ENCODE measurements at regions not wholly inside any gene's neighbourhood (a gene's known extent, or its start where the extent isn't known, plus 50 kb on each side); places are given as distances from the start of the nearest gene placed in this dataset.
A peak's percentile ranks its signal among the peaks of the same experiment; 100 is the strongest.
"Not testable (repeated sequence)": the region's sequence is repeated elsewhere in the genome, so short reads cannot be mapped to it uniquely, and the experiment has no call there.

DNA sequence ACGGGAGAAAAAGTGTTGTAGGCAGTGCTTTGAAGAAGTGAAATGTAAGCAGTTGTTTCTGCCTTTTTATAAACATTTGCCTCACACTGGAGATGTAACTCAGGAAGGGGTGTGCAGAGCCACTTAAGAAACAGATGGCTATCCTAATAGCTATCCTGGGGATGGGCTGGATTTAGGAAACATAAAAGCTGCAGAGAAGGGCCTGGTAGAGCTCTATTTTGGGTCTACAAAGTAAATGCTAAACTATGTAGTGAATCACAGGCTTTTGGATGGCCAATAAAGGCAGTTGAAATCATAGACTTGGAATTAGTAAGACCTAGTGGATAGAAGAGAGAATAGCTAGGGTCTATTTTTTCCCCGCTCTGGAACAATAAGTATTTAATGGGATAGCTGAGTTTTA lies 79.9 kb upstream of the AGR3 start:
- DNase-seq (ENCODE audit: low read depth in 1 of 2, low spot score in 1 of 2): no peak
- POLR2A ChIA-PET: no interaction called here
- Histone ChIP-seq H3K4me1 (no peaks in the 10 kb centered on the region), H3K4me3 (no peak overlapping the region), H3K27ac (no peak overlapping the region), H3K9me3 (no peaks in the 10 kb centered on the region), H3K4me2 (no peak overlapping the region)
- 89% methylated on average over 2 of the region's 2 CpGs for WGBS (ENCODE audit: missing lambda C conversion rate)
- TF ChIP-seq EP300 (IDR thresholded peaks at IDR 0.05) (no peak), FOXS1 (CRISPR knock-in tag; IDR thresholded peaks at IDR 0.05) (no peak), EHMT2 (IDR thresholded peaks at IDR 0.05; ENCODE audit: low read depth) (no peak), SREBF2 (IDR thresholded peaks at IDR 0.05) (no peak), SMC3 (IDR thresholded peaks at IDR 0.05) (no peak), PBX3 (IDR thresholded peaks at IDR 0.05) (no peak), RFX5 (IDR thresholded peaks at IDR 0.05) (no peak), KDM1A (IDR thresholded peaks at IDR 0.05; ENCODE audit: low read depth) (no peak), MAZ (IDR thresholded peaks at IDR 0.05; ENCODE audit: borderline replicate concordance, low read depth, low read length) (no peak), NPAS2 (CRISPR knock-in tag; IDR thresholded peaks at IDR 0.05; ENCODE audit: borderline replicate concordance) (no peak)
- no peak for FAIRE-seq
- CTCF ChIA-PET: interaction anchor here (1.6 kb wide), 1 partner anchor 21 kb away, joined by 4 read pairs; no protein-coding TSS in a partner anchor
- ATAC-seq: no peak

GRCh38 chr7:16963044-16963443 lies 81.3 kb upstream of the AGR3 start:
- TF ChIP-seq JUNB (IDR thresholded peaks at IDR 0.05) (no peak), MAZ (IDR thresholded peaks at IDR 0.05; ENCODE audit: borderline replicate concordance, low read depth, low read length) (no peak)
- H3K4me2 ChIP-seq: no peak overlapping the region
- no peak overlapping the region for H3K27ac ChIP-seq
- ATAC-seq: no peak
- no peaks in the 10 kb centered on the region for H3K9me3 ChIP-seq
- WGBS (ENCODE audit: missing lambda C conversion rate): 80% methylated on average over 5 of the region's 5 CpGs
- no peaks in the 10 kb centered on the region for H3K4me1 ChIP-seq
- ChIA-PET POLR2A (no interaction called here), CTCF (interaction anchor here (1.6 kb wide), 1 partner anchor 20 kb away, joined by 4 read pairs; no protein-coding TSS in a partner anchor)
- DNase-seq (ENCODE audit: low read depth in 1 of 2, low spot score in 1 of 2): no peak
- no peak overlapping the region for H3K4me3 ChIP-seq
- no peak for FAIRE-seq

DNA sequence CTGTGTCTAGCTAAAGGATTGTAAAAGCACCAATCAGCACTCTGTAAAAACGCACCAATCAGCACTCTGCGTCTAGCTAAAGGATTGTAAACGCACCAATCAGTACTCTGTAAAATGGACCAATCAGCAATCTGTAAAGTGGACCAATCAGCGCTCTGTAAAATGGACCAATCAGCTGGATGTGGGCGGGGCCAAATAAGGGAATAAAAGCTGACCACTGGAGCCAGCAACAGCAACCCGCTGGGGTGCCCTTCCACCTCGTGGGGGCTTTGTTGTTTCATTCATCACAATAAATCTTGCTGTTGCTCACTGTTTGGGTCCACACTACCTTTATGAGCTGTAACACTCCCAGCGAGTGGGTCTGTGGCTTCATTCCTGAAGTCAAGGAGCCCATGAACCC lies 83.9 kb upstream of the AGR3 start:
- DNase-seq (ENCODE audit: low read depth in 1 of 2, low spot score in 1 of 2); H3K9me3 ChIP-seq; H3K4me1 ChIP-seq; FAIRE-seq; H3K27ac ChIP-seq; POLR2A ChIA-PET; H3K4me3 ChIP-seq; H3K4me2 ChIP-seq; ATAC-seq: not testable (repeated sequence)
- WGBS (ENCODE audit: missing lambda C conversion rate): 76% methylated on average over 8 of the region's 8 CpGs
- peak; percentile 52 for TF ChIP-seq MAFK (IDR thresholded peaks at IDR 0.05; ENCODE audit: partially characterized antibody)
- CTCF ChIA-PET: interaction anchor here (0.7 to 1.3 kb wide), 3 partner anchors 17 to 681 kb away, joined by 3 to 5 read pairs (median 4); no protein-coding TSS in a partner anchor

GRCh38 chr7:16967300-16967811 lies 85.6 kb upstream of the AGR3 start:
- Histone ChIP-seq H3K4me3 (no peak overlapping the region), H3K4me2 (no peak overlapping the region), H3K9me3 (no peaks in the 10 kb centered on the region), H3K27ac (no peak overlapping the region), H3K4me1 (peaks cover 3% of the 10 kb centered on the region; the same call in 1 of the 3 replicates)
- no peak for FAIRE-seq
- no peak for DNase-seq (ENCODE audit: low read depth in 1 of 2, low spot score in 1 of 2)
- WGBS (ENCODE audit: missing lambda C conversion rate): 74% methylated on average over 1 of the region's 1 CpG
- no peak for ATAC-seq
- CTCF ChIA-PET: interaction anchor here (0.9 kb wide), 1 partner anchor 16 kb away, joined by 4 read pairs; no protein-coding TSS in a partner anchor
- no peak for TF ChIP-seq MAFK (IDR thresholded peaks at IDR 0.05; ENCODE audit: partially characterized antibody)
- TF ChIP-seq HES2 (IDR thresholded peaks at IDR 0.05): no peak
- no peak for TF ChIP-seq RNF2 (IDR thresholded peaks at IDR 0.05; ENCODE audit: borderline replicate concordance, low read depth)
- TF ChIP-seq JUNB (IDR thresholded peaks at IDR 0.05): no peak
- TF ChIP-seq BHLHE40 (IDR thresholded peaks at IDR 0.05; ENCODE audit: low read depth, low read length): no peak
- no peak for TF ChIP-seq HOXA7 (CRISPR knock-in tag; IDR thresholded peaks at IDR 0.05)
- TF ChIP-seq, protein P1, sequence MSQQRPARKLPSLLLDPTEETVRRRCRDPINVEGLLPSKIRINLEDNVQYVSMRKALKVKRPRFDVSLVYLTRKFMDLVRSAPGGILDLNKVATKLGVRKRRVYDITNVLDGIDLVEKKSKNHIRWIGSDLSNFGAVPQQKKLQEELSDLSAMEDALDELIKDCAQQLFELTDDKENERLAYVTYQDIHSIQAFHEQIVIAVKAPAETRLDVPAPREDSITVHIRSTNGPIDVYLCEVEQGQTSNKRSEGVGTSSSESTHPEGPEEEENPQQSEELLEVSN (IDR thresholded peaks at IDR 0.05; ENCODE audit: borderline replicate concordance, low read depth): no peak
- no peak for TF ChIP-seq NR3C1 (IDR thresholded peaks at IDR 0.05)
- no peak for TF ChIP-seq MYC (IDR thresholded peaks at IDR 0.05; ENCODE audit: borderline replicate concordance, low read length)
- TF ChIP-seq EHMT2 (IDR thresholded peaks at IDR 0.05; ENCODE audit: low read depth): no peak
- TF ChIP-seq RAD21 (conservative IDR thresholded peaks at IDR 0.05 in 1 of 2, IDR thresholded peaks at IDR 0.05 in 1 of 2): no peak
- TF ChIP-seq CHD2 (IDR thresholded peaks at IDR 0.05; ENCODE audit: low read length, partially characterized antibody): no peak
- no peak for TF ChIP-seq TFCP2L1 (CRISPR knock-in tag; IDR thresholded peaks at IDR 0.05)
- no peak for TF ChIP-seq HOXB5 (CRISPR knock-in tag; IDR thresholded peaks at IDR 0.05)
- TF ChIP-seq RARB (CRISPR knock-in tag; IDR thresholded peaks at IDR 0.05): no peak
- TF ChIP-seq CHD4 (IDR thresholded peaks at IDR 0.05; ENCODE audit: borderline replicate concordance): no peak
- POLR2A ChIA-PET: no interaction called here
